Islet of Langerhans (tissue), 1 donor: ENCODE measurements at regions not wholly inside any gene's neighbourhood (a gene's known extent, or its start where the extent isn't known, plus 50 kb on each side); places are given as distances from the start of the nearest gene placed in this dataset.

ENCODE experiments used
- FAIRE-seq: peaks from one replicate; lab custom pipeline; 2011; peaks lifted over from hg19 to GRCh38; lab: Jason Lieb, UNC

DNA sequence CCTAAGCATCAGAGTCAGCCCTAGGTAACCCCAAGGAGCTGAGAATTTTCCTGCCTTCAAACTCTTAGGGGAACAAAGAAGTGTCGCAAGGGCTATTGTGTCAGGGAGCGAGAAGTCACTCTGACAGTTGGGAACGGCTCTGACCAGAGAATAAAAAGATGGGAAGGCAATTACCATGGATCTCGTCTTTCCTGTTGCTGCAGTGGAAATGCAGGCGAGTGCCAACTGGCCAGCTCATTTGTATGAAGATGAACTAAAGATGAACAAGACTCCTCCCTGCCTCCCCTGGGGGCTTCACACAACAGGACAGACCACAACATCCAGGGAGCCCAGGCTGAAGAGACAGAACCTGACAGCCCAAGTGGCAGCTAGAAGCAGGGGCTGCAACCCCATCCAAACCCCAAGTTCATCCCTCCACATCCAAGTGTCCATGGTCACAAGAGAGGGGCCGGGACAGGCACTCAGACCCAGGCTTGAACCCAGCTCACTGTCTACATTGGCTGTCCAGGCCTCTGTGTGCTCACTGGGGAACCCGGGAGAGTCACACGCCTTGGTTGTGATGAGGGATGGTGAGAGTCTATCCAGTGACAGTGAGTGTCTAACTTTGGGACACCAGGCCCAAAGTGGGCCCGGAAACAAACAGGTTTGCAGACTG, 322.4 kb downstream of the BCL11B start:
- no peak for FAIRE-seq

DNA sequence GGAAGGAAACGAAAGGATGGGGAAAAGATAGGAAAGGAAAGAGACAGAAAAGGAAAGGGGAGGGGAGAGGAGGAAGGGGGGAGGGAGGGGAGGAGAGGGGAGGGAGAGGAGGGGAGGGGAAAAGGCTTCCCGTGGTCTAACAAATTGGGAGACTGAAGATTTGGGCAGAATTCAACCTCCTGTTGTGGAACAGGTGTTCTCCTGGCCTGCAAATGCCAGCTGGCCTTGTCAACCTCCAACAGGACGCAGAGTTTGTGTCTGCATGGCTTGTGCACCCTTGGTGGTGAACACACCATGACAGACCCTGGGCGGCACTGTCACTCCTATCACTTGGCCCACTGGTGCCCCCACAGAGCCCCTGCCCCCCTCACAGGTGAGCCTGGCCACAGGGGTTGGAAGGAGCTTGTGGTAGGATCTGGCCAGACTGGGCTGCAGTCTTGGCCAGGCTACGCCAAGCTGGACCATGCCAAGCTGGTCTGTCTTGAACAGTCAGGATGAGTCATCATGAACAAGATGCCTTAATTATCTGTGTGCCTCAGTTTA, 321.6 kb downstream of the BCL11B start:
- FAIRE-seq: no peak

DNA sequence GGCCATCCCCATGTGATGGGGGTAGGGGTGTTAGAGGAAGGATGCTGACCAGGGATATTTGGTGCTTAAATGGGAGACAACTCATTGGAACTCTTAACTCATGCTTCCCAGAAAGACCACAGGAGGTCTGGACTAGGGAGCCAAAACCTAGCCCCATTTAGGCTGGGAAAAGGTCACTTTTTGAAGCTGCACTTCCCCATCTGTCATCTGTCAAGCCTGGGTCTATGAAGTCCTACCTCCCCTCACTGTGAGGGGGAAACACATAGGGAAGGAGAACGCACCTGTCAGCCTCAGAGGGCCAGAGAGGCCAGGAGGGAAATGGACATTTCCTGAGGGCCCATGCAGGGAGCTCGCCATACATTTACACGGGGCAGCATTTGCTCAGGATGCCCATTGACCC, 321.0 kb downstream of the BCL11B start:
- FAIRE-seq: no peak

DNA sequence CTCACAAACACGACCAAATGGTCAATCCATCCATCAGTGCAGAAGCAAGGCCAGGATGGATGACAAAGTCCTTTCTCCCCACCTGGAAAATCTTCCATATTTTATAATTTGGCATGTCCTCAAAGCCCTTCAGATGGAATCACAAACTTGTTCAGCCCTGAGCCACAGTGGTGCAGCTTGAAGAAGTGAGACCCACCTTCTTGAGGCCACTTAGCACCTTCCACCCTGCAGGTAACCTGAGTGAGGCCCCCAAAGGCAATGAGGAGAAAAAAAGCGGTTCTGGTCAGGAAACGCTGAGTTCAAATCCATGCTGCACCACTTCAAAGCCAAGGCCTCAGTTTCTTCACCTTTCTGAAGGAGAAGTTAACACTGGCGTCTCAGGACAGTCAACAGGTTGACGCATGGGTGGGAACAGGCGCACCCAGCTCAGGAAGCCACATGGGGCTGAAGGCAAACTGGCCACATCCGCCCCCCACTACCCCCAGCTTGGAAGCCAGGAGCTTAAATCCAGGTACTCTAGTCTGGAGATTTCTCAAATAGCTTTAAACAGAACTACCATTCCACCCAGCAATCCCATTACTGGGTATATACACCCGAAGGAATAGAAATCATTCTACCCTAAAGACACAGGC, 320.4 kb downstream of the BCL11B start:
- FAIRE-seq: no peak

DNA sequence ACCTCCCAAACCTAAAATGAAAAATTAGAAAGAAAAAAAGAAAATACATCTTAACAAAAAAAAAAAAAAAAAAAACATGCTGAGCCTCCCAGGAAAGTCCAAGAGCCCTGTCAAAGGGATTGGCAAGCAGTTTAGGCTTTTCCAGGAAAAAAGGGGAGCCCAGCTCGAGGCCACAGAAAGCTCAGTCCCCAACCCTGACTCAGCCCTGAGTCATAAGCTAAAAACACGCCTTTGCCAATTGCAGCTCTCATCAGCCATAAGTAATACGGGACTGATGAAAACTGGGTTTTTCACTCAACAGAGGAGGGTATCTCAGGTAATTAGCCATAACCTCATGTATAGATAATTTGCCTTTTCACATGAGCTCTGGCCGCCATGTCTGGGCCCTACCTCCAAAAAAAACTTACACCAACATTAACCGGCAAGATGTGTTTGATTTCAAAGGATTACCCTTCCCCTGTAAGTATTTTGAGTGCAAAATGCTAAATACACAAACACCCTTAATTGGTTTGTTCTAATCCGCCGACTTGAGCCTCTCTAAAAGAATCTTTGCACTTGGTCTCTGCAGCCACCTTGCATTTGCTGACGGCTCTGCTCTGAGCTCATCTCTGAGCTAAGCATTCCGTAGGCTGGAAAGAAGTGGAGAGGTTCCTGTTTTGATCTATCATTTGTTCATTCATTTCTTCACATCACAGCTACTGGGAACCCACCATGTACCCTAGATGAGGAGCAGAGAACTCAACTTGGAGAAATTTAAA, 319.2 kb downstream of the BCL11B start:
- no peak for FAIRE-seq

DNA sequence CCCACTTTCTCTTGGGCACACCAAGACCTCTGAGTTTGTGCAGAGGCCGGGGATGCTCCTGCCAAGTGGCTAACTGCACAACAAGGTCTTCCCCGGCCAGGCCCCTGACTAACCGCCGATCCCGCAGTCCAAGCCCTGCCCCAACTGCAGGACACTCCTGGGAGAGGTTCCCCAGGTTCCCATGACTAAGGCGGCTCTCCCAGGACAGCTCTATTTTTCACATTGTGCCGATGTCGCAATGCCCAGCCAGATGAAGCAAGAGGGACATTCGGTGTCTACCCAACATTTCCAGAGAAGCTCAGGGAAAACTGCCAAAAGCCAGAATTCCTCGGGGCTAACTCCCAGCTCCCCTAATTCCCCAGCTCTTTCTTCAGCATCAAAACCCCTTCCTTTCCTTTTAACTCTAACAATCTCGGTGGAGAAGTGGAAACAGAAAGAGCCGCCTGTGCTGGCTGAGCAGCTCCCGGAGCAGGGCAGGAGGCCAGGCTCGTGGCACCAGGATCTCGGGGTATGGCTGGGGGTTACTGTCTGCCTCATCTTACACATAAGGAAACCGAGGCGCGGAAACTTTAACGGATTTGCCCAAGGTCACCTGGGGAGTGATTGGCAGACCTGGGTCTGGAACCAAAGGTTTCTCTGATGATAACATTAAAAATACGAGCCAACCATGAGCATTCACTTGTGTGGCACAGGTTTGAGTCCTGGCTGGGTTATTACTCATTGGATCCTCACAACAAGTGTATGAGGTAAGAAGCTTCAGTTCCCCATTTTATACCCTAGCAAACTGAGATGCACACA, 318.2 kb downstream of the BCL11B start:
- FAIRE-seq: no peak

DNA sequence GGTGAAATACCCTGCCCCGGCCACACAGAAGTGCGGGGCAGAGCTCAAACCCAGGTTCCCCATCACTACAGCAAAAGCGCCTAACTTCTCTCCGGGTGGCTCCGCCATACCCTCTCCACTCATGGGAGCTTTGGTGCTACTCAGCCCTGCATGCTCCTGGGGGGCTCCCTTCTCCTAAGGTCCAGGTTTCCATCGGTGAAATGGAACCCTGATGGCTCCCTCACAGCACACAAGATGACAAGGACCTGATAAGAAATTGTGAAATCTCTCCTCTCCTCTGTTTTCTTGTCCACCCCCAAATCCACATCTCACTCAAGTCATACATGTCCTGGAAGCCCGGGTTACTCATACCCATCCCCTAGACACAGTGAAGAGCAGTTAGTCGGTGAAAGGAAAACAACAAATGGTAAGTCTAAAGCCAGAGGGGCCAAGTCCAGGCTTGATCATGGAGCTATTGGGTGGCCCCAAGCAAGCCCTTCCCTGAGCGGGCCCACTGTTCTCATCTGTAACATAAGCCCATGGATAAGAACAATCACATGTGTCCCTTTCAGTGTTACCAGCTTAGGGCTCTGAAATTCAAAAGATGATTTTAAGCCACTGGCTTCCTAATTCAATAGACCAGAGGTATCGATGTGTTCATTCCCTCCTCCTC, 317.5 kb downstream of the BCL11B start:
- no peak for FAIRE-seq

DNA sequence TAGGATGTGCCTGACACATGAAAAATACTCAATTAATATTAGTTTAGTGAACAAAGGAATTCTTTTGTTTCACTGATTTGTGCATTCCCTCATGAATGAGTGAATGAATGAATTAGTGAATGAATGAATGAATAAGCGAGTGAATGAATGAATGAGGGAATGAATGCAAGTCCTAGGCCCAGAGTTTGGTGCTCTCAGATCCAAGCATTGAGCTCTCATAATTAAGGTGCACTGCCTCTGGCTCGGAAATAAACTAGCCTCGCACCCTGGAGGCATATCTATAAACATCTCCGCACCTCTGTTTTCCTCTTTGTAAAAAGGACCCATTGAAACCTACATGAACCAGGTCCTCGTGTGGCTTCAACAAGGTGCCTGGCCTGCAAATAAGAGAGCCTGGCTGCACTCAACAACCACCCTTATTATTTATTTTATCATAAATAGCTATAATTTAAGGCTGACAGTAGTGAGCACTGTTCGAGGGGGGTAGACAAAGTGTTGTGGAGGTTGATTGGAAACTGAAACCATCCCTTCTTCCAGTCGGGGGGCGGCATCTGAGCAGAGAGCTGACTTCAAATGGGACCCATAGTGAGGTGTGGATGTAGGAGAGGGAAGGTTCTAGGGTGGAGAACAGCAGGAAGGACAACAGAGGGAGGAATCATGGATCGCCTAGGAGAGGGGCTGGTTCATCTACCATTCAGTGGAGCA, 316.8 kb downstream of the BCL11B start:
- no peak for FAIRE-seq

DNA sequence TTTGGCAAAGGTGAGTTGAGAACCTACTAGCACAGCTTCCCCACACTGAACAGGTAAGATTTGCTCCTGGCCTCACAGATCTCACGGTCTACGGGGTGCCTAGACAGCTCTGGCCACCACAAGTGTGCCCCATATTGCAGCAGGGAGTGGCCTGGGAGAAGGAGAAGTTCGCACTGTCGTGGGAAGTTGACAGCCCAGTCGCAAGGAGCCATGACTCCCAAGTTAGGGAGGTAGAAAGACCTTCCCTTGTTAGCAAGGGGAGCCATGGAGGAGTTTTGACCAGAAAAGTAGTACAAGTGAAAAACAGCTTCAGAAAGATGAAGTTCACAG, 316.3 kb downstream of the BCL11B start:
- FAIRE-seq: no peak

DNA sequence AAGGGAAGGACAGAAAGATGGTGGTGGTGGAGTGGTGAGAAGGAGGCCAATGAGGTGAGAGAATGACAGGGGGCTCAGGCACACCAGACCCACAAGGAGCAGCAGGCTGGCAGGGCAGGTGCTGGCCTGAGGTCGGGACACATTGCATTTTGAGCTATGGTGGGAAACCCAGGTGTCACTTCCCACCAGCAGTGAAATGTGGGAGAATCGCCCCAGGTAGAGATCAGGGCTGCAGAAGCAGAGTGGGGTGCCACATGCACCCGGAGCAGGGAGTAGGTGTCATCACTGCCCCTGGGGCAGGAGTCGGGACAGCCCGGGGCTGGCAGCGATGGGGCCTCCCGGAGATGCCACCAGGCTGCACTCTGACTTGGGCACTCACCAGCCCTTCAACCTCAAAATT, 315.8 kb downstream of the BCL11B start:
- FAIRE-seq: no peak

DNA sequence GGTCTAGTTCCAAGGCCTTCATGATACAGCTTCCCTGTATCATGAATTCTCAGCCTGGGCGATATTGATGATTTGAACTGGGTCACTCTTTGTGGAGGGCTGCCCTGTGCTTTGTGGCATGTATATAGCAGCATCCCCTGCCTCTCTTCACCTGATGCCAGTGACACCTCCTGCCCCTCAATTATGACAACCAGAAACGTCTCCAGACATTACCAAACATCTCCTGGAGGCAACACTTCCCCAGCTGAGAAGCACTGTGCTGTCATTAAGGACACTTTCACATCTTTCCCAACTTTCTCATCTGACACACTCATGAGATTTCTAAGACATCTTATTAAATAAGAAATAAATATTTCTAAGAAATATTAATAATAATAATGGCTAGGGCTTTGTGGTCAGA, 315.3 kb downstream of the BCL11B start:
- no peak for FAIRE-seq

DNA sequence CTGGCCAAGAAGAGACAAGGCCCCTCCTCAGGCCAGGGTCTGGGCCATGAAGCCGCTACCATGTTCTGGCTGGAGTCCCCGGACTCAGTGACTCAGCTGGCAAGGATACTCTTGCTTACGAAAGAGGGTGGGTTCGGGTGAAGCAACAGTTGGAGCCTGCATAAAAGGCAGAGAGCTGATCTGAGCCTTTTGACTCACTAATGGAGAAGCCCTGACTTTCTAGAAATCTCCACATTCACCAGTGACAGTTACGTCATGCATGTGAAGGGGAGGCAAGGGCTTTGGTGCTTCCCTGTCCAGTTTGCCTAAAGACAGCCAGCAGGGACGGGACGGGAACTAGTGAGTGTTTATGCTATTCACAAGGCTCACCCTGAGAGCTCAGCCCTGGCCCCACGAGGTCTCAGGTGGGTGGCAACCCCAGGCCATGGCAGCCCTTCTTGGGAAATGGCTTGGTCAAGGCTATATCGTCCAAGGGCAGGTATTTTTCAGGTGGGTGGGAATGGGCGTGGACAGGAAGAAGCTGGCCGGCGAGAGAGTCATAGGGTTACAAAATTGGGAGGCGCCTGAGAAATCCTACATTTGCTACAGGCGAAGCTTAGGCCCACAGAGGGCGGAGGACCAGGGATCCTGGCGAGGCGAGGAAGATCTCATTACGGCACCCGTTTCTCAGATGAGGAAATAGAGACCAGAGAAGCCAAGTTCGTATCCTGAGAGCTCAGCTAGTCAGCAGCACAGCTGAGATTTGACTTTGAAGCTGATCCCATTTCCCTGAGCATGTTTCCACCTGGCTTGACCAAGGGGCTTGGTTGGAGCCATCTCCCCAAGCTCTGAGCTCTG, 314.6 kb downstream of the BCL11B start:
- FAIRE-seq: no peak

DNA sequence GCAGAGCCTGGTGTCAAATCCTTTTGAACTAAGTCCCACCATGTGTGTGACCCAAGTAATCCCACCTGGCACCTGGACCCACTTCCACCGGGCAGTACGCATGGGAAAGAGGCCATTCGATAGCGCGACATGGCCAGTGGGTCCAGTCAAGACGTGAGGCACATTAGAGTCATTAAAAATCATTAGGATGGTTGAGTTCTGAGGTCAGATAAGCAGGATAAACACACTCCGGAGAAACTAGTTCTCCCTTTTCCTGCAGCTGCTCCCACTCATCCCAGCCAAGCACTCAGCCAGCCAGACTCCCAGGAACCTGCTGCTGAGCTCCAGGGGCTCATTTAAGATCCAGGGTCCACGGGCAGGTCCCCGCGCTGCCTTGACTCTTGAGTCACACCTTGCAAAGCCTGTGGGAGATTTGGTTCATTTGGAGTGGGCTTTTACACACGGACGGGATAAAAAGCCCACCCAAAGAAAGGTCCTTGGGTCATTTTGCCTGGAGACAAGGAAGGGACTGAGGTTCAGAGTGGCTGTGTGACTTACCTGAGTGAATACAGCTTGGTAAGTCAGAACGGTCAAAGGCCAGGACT, 313.9 kb downstream of the BCL11B start:
- FAIRE-seq: no peak

DNA sequence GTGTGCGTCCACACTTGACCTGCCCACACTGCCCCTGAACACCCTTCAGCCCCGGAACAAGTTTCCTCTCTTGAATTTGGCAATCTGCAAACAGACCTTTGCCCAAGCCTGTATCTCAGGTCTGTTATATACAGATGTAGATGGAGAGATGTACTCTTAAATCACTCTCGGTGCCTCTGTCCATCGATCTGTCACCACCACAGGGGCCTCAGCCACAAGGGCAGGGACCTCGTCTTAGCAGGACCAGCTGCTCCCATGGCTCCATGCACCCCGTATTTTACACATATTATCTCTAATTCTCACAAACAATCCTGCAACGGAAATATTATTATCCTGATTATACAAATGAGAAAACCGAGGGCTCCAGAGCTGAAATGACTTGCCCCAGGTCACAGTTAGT, 313.4 kb downstream of the BCL11B start:
- no peak for FAIRE-seq

DNA sequence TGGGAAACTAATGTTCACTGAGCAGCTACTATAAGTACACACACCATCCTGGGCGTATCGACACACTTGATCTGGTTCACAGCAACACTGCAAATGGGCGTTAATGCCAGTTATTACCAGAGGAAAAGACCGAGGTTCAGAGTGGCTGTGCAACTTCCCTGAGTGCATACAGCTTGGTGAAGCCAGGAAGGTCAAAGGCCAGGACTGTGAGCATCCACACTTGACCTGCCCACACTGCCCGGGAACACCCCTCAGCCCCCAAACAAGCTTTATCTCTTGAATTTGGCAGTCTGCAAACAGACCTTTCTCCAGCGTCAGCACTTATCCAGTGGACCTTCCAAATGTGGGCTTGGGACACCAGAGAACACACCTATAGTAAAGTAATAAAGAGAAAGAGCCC, 312.6 kb downstream of the BCL11B start:
- no peak for FAIRE-seq

DNA sequence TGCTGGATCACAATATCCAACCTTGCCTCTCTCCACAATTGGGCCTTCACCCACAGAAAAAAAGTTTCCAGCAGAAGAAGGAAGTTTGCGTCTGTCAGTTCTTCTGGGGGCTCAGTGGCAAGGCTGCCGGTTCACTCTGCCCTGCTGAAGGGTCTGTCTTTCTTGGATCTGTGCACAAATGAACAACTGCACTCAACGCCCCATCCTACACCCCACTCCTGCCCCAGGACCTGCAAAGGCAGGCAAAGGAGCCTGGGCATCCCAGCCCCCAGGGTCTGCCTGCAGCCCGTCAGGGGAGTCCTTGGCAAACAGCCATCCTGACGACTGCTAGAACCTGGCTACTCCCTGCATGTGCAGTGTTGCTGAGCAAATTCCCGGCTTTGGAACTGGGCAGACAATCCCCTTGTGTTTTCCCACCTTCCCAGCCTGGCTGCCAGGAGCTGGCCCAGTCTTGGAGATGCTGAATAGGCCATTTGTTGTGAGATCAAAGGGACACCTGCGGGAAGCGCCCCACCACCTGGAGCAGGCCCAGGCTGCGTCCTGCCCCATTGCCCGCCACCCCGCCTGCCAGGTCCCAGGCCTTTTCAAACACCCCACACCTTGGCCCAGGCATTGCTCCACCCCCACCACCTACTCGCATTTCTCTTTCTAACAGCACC, 311.9 kb downstream of the BCL11B start:
- no peak for FAIRE-seq

DNA sequence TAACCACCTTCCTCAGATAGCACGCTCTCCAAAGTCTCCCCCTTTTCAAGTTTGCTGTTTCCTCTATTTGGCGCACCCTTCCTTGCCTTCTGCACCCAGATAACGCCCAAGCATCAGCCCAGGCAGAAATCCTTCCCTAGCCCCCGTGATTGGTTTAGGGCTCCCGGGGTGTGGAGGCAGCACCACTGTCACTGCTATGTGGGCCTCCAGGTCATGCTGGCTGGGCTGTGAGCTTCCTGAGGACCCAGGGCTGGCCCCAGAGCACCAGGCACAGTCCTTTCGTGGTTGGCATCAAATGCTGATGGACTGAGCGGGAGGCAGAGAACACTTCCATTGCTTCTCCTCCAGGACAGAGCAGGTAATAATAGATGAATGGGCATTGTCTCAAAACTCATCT, 311.4 kb downstream of the BCL11B start:
- FAIRE-seq: no peak

DNA sequence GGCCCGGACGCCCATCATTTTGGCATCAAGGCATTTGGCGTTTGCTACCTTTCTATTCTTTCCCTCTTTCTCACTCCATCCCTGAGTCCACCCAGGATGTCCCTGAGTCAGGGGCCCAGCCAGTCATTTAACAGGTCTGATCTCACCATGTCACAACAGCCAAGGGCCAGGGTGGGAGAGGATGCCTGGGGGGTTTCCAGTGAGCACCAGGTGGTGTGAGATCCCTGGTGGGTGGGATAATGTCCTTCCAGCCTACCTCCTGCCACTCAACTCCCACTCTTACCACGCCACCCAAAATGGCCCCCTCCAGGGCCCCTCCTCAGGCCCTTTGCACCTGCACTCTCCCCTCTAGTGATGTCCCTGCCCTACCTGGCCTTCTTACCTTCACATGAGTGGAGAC, 310.8 kb downstream of the BCL11B start:
- no peak for FAIRE-seq

DNA sequence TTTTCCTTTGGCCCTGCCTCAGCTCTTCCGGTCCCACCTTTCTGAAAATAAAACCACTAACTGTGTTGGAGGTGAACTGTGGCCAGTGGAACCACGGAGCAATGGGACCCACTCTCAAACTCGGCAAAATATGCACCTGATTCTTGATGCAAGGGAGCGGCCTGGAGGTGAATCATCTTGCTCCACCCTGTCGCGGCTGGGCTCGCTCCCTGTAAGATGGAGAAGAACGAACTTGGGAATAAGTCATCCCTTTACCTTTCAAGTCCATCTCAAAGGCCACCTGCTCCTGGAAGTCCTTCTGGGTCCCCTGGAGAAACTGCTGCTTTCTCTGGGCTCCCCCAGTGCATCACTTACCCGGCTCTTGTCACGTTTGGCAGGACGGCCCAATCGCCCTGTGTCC, 309.9 kb downstream of the BCL11B start:
- FAIRE-seq: no peak

DNA sequence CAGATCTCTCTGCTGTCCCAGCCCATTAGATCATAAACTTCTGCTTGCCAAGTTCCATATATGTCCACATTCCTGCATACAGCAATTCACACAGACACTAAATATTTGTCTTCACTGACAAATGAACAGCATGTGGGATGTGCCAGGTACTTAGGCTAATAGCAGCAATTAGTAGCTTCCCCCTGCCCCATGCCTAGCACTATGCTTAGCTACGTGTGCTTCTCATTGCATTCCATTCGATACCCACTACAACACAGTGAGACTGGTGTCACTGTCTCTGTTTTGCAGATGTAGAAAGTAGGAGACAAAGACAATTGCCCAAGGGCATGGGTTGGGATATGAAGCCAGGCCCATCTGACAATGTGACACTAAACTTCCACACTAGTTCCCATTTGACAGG, 308.4 kb downstream of the BCL11B start:
- FAIRE-seq: no peak
